Mammary epithelial cell (primary cell): ENCODE measurements at regions not wholly inside any gene's neighbourhood (a gene's known extent, or its start where the extent isn't known, plus 50 kb on each side); places are given as distances from the start of the nearest gene placed in this dataset.

Experiments
- EZH2 ChIP-seq: IDR thresholded peaks from 2 replicates; pipeline ENCODE4 v1.6.1; 2012; ENCODE audit warnings: low read length, inconsistent platforms, borderline replicate concordance
- TF ChIP-seq, protein P1 (sequence below), 2 donors: IDR thresholded peaks in 1 of 2; conservative IDR thresholded peaks in 1 of 2; 2 replicates each; pipeline ENCODE4 v1.5.1; 2011 to 2012; ENCODE audit warnings: inconsistent platforms in 2 of 2, low read length in 2 of 2, mild to moderate bottlenecking in 2 of 2, control low read depth in 1 of 2, low read depth in 1 of 2; ENCODE audit not compliant: insufficient read depth in 1 of 2; ENCODE audit errors: extremely low read depth in 1 of 2

- TF ChIP-seq, protein P1, sequence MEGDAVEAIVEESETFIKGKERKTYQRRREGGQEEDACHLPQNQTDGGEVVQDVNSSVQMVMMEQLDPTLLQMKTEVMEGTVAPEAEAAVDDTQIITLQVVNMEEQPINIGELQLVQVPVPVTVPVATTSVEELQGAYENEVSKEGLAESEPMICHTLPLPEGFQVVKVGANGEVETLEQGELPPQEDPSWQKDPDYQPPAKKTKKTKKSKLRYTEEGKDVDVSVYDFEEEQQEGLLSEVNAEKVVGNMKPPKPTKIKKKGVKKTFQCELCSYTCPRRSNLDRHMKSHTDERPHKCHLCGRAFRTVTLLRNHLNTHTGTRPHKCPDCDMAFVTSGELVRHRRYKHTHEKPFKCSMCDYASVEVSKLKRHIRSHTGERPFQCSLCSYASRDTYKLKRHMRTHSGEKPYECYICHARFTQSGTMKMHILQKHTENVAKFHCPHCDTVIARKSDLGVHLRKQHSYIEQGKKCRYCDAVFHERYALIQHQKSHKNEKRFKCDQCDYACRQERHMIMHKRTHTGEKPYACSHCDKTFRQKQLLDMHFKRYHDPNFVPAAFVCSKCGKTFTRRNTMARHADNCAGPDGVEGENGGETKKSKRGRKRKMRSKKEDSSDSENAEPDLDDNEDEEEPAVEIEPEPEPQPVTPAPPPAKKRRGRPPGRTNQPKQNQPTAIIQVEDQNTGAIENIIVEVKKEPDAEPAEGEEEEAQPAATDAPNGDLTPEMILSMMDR (conservative IDR thresholded peaks at IDR 0.05 in 1 of 2, IDR thresholded peaks at IDR 0.05 in 1 of 2; ENCODE audit: extremely low read depth in 1 of 2, insufficient read depth in 1 of 2, low read depth in 1 of 2, low read length in 2 of 2): no peak
- TF ChIP-seq EZH2: no peak
Measured at GRCh38 chr7:124681946-124682345, 83.6 kb downstream of the GPR37 start.
